OCI-LY1 (cell line): ENCODE measurements at regions not wholly inside any gene's neighbourhood (a gene's known extent, or its start where the extent isn't known, plus 50 kb on each side); places are given as distances from the start of the nearest gene placed in this dataset.

Experiments used
- H2AFZ ChIP-seq: fragments of 200-600 bp; sonication (generic), shearing (Covaris generic); 2 replicates; pipeline ENCODE4 v1.6.0; 2014; ENCODE audit warnings: antibody characterized with exemption, mild to moderate bottlenecking, low read length
- H3F3A ChIP-seq: fragments of 200-600 bp; sonication (generic), shearing (Covaris generic); 2 replicates; pipeline ENCODE4 v1.6.0; 2014; ENCODE audit warnings: mild to moderate bottlenecking, antibody characterized with exemption, low read length, moderate library complexity; ENCODE audit not compliant: insufficient read depth
- H3K27ac ChIP-seq: fragments of 200-600 bp; sonication (generic); 2 replicates; pipeline ENCODE4 v1.5.1; 2014; ENCODE audit warnings: low read length, mixed run types, mild to moderate bottlenecking, low read depth; ENCODE audit not compliant: poor library complexity, severe bottlenecking
- H3K27me3 ChIP-seq: fragments of 200-600 bp; sonication (generic); 2 replicates; pipeline ENCODE4 v1.6.0; 2014; ENCODE audit warnings: antibody characterized with exemption, mild to moderate bottlenecking, low read length, moderate library complexity; ENCODE audit not compliant: insufficient read depth
- H3K36me3 ChIP-seq: fragments of 200-600 bp; sonication (generic); 2 replicates; pipeline ENCODE4 v1.6.1; 2014; ENCODE audit warnings: mild to moderate bottlenecking, antibody characterized with exemption, low read length, moderate library complexity, mixed read lengths; ENCODE audit not compliant: insufficient read depth
- H3K4me1 ChIP-seq: fragments of 200-600 bp; sonication (generic); 2 replicates; pipeline ENCODE4 v1.5.1; 2014; ENCODE audit warnings: mild to moderate bottlenecking, low read length, moderate library complexity; ENCODE audit not compliant: insufficient read depth, severe bottlenecking
- H3K4me2 ChIP-seq: fragments of 200-600 bp; sonication (generic), shearing (Covaris generic); 2 replicates; pipeline ENCODE4 v1.6.1; 2014; ENCODE audit warnings: low read length
- H3K4me3 ChIP-seq: fragments of 200-600 bp; sonication (generic); 2 replicates; pipeline ENCODE4 v1.5.1; 2014; ENCODE audit warnings: low read length, low read depth, mild to moderate bottlenecking, mixed read lengths; ENCODE audit not compliant: poor library complexity, severe bottlenecking
- H3K79me2 ChIP-seq: fragments of 200-600 bp; shearing (Covaris generic); 2 replicates; pipeline ENCODE4 v1.6.1; 2016; ENCODE audit warnings: mixed run types, low read length, mixed read lengths; ENCODE audit not compliant: insufficient read depth
- H3K9ac ChIP-seq: fragments of 200-600 bp; sonication (generic), shearing (Covaris generic); 2 replicates; pipeline ENCODE4 v1.6.1; 2014; ENCODE audit warnings: mild to moderate bottlenecking, low read length, mixed read lengths
- H3K9me2 ChIP-seq: fragments of 200-600 bp; sonication (generic), shearing (Covaris generic); 2 replicates; pipeline ENCODE4 v1.6.1; 2014; ENCODE audit warnings: low read depth, mild to moderate bottlenecking, low read length, mixed read lengths
- H3K9me3 ChIP-seq: fragments of 200-600 bp; shearing (Covaris generic); 2 replicates; pipeline ENCODE4 v1.6.1; 2014; ENCODE audit warnings: low read length, mixed read lengths
- H4K20me1 ChIP-seq: fragments of 200-600 bp; sonication (generic), shearing (Covaris generic); 2 replicates; pipeline ENCODE4 v1.6.0; 2016; ENCODE audit warnings: mild to moderate bottlenecking, low read length; ENCODE audit not compliant: insufficient read depth
- EZH2 ChIP-seq: fragments of 200-600 bp; sonication (generic), shearing (Covaris generic); IDR thresholded peaks from 2 replicates; pipeline ENCODE4 v1.8.0; 2017; ENCODE audit warnings: borderline replicate concordance, mixed run types, mild to moderate bottlenecking, antibody characterized with exemption, low read length, moderate library complexity, mixed read lengths
- TF ChIP-seq, protein P1 (sequence below): fragments of 200-600 bp; sonication (generic), shearing (Covaris generic); IDR thresholded peaks from 2 replicates; pipeline ENCODE4 v1.5.1; 2017; ENCODE audit warnings: mild to moderate bottlenecking, antibody characterized with exemption, low read length, moderate library complexity, mixed read lengths

DNA sequence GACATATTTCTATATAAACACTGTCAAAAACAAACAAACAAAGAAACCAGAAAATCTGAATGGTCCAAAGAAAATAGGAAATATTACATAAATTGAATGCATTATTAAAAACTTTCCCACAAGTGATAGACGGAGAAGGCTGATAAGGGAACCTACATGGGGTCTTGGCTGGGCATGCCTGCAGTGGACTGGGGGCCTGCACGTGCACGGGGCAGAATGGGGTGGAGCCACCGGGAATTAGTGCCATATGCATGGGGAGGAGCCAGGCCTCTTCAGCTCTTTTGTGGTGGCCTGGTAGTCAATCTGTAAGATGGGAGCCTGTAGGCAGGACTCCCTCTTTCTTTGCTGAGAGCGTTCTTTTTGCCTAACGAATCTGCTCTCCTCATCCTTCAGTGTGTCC lies 1031.7 kb upstream of the FBXO33 start:
- Histone ChIP-seq H4K20me1 (no peaks in the 10 kb centered on the region), H3K4me3 (no peak overlapping the region)
- TF ChIP-seq EZH2: no peak
- TF ChIP-seq, protein P1, sequence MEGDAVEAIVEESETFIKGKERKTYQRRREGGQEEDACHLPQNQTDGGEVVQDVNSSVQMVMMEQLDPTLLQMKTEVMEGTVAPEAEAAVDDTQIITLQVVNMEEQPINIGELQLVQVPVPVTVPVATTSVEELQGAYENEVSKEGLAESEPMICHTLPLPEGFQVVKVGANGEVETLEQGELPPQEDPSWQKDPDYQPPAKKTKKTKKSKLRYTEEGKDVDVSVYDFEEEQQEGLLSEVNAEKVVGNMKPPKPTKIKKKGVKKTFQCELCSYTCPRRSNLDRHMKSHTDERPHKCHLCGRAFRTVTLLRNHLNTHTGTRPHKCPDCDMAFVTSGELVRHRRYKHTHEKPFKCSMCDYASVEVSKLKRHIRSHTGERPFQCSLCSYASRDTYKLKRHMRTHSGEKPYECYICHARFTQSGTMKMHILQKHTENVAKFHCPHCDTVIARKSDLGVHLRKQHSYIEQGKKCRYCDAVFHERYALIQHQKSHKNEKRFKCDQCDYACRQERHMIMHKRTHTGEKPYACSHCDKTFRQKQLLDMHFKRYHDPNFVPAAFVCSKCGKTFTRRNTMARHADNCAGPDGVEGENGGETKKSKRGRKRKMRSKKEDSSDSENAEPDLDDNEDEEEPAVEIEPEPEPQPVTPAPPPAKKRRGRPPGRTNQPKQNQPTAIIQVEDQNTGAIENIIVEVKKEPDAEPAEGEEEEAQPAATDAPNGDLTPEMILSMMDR: no peak

DNA sequence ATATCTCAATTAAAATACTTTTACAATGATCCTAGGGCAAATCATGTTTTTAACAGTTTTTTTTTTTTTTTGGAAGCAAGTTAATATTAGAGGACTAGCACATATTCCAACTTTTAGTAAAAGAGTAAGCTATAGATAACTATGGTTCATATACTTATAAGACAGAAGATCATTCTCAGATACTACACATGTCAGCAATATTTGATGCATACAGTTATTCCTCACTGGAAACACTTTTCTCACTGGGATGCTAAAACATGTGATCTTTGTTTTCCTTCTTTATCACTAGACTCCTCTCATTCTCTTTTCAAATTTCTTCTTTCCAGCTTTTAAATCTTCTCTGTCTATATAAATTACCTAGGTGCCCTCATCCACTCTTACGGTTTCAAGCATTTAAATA lies 1020.4 kb upstream of the FBXO33 start:
- TF ChIP-seq, protein P1: no peak
- no peak for TF ChIP-seq EZH2
- no peaks in the 10 kb centered on the region for H3K9me3 ChIP-seq

More for the DNA sequence above, 1031.7 kb upstream of the FBXO33 start:
- Histone ChIP-seq H3F3A (no peaks in the 10 kb centered on the region), H3K9me3 (peaks cover 12% of the 10 kb centered on the region; the same call in 1 of the 2 replicates), H3K27me3 (no peaks in the 10 kb centered on the region), H3K9me2 (no peaks in the 10 kb centered on the region), H3K36me3 (no peaks in the 10 kb centered on the region), H3K4me1 (no peaks in the 10 kb centered on the region), H3K27ac (no peak overlapping the region), H3K4me2 (no peak overlapping the region), H3K9ac (no peak overlapping the region), H2AFZ (no peak overlapping the region), H3K79me2 (no peaks in the 10 kb centered on the region)

DNA sequence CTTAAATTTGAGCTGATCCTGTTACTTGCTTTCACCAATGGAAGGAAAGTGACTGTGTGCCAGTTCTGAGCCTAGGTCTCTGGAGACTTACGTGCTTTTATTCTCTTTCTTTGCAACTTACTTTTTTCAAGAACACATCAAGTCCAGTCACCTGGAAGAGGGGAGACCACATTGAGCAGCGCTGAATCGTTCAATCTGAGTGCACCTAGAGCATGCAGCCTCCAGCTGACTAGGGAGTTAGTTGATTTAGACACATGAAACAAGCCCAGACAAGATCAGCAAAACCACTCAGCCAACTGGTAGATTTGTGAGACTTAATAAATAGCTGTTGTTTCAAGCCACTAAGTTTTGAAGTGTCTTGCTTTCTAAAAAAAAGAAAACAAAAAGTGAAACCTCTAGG lies 1014.8 kb upstream of the FBXO33 start:
- H3K36me3 ChIP-seq: no peaks in the 10 kb centered on the region
- no peaks in the 10 kb centered on the region for H3K27me3 ChIP-seq
- H4K20me1 ChIP-seq: no peaks in the 10 kb centered on the region
- H3K9me3 ChIP-seq: no peaks in the 10 kb centered on the region
- no peak overlapping the region for H3K9ac ChIP-seq
- TF ChIP-seq, protein P1: no peak
- TF ChIP-seq EZH2: no peak
- no peaks in the 10 kb centered on the region for H3F3A ChIP-seq
- no peak overlapping the region for H3K27ac ChIP-seq
- H3K4me3 ChIP-seq: no peak overlapping the region
- no peaks in the 10 kb centered on the region for H3K79me2 ChIP-seq
- H3K4me1 ChIP-seq: no peaks in the 10 kb centered on the region
- H3K4me2 ChIP-seq: no peak overlapping the region
- no peak overlapping the region for H2AFZ ChIP-seq
- H3K9me2 ChIP-seq: no peaks in the 10 kb centered on the region

More for the DNA sequence above, 1020.4 kb upstream of the FBXO33 start:
- H3K36me3 ChIP-seq: no peaks in the 10 kb centered on the region
- no peak overlapping the region for H3K4me2 ChIP-seq
- no peak overlapping the region for H2AFZ ChIP-seq
- no peak overlapping the region for H3K4me3 ChIP-seq
- H3K4me1 ChIP-seq: peaks cover 11% of the 10 kb centered on the region
- no peak overlapping the region for H3K27ac ChIP-seq
- H3K79me2 ChIP-seq: no peaks in the 10 kb centered on the region
- no peaks in the 10 kb centered on the region for H3F3A ChIP-seq
- no peaks in the 10 kb centered on the region for H3K9me2 ChIP-seq
- no peaks in the 10 kb centered on the region for H3K27me3 ChIP-seq
- H3K9ac ChIP-seq: no peak overlapping the region
- H4K20me1 ChIP-seq: no peaks in the 10 kb centered on the region
